Cardiac septum (tissue), 1 donor: ENCODE measurements at regions not wholly inside any gene's neighbourhood (a gene's known extent, or its start where the extent isn't known, plus 50 kb on each side); places are given as distances from the start of the nearest gene placed in this dataset.
"Not testable (repeated sequence)": the region's sequence is repeated elsewhere in the genome, so short reads cannot be mapped to it uniquely, and the experiment has no call there.

Source experiments
- DNase-seq: peaks from one replicate; pipeline ENCODE4 v3.0.0-alpha.2; 2020; ENCODE audit warnings: low spot score
- intact Hi-C: fragments of 100-400 bp; cut with DNase I; formaldehyde crosslinking; loops from one replicate; pipeline ENCODE4 v1.14.0; 2022
- donor health status: DM: no; HTN: no; CAD: no.

GRCh38 chr10:15432266-15432665 lies 61.2 kb upstream of the FAM171A1 start:
- no peak for DNase-seq
- intact Hi-C loops: loop anchor here (5.0 to 10.0 kb wide), 2 partner anchors 153 to 390 kb away; no protein-coding TSS in a partner anchor

DNA sequence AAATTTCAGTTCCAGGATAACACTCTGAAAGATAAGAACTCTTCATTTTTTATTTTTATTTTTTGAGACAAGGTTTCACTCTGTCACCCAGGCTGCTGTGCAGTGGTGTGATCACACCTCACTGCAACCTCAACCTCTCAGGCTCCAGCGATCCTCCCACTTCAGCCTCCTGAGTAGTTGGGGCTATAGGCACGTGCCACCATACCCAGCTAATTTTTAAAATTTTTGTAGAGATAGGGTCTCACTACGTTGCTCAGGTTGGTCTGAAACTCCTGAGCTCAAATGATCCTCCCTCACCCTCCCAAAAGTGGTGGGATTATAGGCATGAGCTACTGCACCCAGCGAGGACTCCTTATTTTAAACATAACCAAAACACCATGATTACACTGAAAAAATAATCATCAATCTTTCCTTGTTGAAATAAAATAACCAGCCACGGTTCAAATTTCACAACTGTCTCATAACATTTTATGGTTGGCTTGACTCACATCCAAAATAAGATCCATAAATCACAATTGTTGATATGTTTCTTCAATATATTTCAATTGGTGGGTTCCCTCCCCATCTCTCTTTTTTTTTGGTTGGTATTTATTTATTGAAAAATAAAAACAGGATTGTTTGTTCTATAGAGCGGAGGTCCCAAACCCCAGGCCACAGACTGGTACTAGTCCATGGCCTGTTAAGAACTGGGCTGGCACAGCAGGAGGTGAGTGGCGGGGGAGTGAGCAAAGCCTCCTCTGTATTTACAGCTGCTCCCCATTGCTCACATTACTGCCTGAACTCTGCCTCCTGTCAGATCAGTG lies 60.1 kb upstream of the FAM171A1 start:
- no peak for DNase-seq
- intact Hi-C loops: loop anchor here (5.0 to 10.0 kb wide), 2 partner anchors 154 to 391 kb away; no protein-coding TSS in a partner anchor

- intact Hi-C loops: no loop called here
- DNase-seq: no peak
Observed at GRCh38 chr10:15428681-15429080, 57.6 kb upstream of the FAM171A1 start.

DNA sequence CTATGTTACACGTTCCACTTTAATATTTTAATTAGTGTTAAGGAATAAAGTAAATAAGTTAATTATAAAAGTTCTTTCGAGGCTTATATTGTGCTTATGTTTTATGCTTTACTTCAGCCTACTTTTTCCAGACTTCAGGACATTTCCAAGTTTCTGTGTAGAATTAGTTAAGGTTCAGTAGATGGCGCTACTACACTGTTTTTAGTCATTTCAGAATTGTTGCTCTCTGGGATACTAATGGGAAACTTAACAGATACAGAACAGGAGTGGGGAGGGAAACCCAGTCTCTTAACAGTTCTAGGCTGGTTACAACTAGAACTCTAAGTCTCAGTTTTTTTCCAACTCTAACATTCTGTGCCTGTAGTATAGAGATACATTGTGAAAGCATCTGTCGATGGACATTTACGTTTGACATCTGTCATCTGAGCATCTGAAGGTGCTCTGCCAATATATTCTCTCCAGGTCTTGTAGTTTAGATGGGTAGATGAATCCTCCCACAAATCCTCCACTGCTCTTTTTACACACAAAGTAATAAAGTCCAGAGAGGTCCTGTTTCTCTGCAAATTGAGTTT lies 56.8 kb upstream of the FAM171A1 start:
- DNase-seq: no peak
- intact Hi-C loops: no loop called here

- DNase-seq: no peak
- intact Hi-C loops: no loop called here
Observed at GRCh38 chr10:15426558-15426957, 55.5 kb upstream of the FAM171A1 start.

- DNase-seq: no peak
- intact Hi-C loops: no loop called here
Observed at GRCh38 chr10:15426115-15426514, 55.0 kb upstream of the FAM171A1 start.

- intact Hi-C loops: not testable (repeated sequence)
Observed at GRCh38 chr10:15421875-15422274, 50.8 kb upstream of the FAM171A1 start.

More at GRCh38 chr10:15421875-15422274, 50.8 kb upstream of the FAM171A1 start:
- DNase-seq: not testable (repeated sequence)
